ENCODE measurements at regions not wholly inside any gene's neighbourhood (a gene's known extent, or its start where the extent isn't known, plus 50 kb on each side); places are given as distances from the start of the nearest gene placed in this dataset.

DNA sequence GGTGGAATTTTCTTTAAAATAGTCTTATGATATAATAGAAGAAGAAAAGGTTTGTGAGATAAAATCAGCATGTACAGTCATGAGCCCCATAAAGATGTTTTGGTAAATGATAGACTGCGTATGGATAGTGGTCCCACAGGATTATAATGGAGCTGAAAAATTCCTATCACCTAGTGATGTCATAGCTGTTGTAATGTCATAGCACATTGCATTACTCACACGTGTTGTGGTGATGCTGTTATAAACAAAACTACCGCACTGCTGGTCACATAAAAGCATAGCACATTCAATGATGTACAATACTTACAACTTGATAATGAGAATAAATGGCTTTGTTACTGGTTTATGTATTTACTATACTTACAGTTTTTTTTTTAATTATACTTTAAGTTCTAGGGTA, 715.2 kb upstream of the HTR2C start:
- Histone ChIP-seq H2AFZ (ENCODE audit: low read depth, low read length) (no peak overlapping the region), H3K27me3 (ENCODE audit: insufficient read depth, low read length, poor library complexity) (no peaks in the 10 kb centered on the region), H4K20me1 (ENCODE audit: insufficient read depth, low read length) (no peaks in the 10 kb centered on the region), H3K4me2 (ENCODE audit: insufficient read depth, low read length) (peak overlapping the region; percentile 56), H3K9ac (ENCODE audit: low read depth, low read length) (no peak overlapping the region), H3K9me3 (ENCODE audit: insufficient read depth, low read length, severe bottlenecking) (no peaks in the 10 kb centered on the region), H3K4me1 (ENCODE audit: insufficient read depth, low read length) (peaks cover 20% of the 10 kb centered on the region), H3K4me3 (ENCODE audit: low read depth in 1 of 2, low read length in 2 of 2) (peak overlapping the region in 1 of 2 experiments; percentile 23; a peak in 1 of 4 replicates), H3K27ac (ENCODE audit: low read length) (peak overlapping the region; percentile 56), H3K79me2 (ENCODE audit: insufficient read depth, low read length) (no peaks in the 10 kb centered on the region), H3K36me3 (ENCODE audit: insufficient read depth, low read length) (no peaks in the 10 kb centered on the region)
- DNase-seq (no peak), ATAC-seq (ENCODE audit: insufficient read depth, low read depth) (no peak)
- no peak for TF ChIP-seq EZH2 (IDR thresholded peaks at IDR 0.05; ENCODE audit: borderline replicate concordance, low read depth, low read length, severe bottlenecking)

DNA sequence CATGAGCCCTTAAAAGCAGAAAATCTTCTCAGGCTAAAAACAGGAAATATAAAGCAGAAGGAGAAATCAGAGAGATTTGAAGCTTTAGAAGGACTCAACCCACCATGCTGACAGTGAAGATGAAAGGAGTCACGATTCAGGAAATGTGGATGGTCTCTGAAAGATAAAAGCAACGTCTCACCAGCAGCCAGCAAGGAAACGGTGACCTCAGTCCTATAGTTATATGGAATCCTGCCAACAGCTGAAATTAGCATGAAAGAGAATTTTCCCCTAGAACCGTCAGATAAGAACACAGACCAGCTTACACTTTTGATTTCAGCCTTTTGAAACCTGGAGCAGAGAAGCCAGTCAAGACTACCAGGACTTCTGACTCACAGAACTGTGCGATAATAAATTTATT, 715.7 kb upstream of the HTR2C start:
- no peaks in the 10 kb centered on the region for H3K36me3 ChIP-seq (ENCODE audit: insufficient read depth, low read length)
- H2AFZ ChIP-seq (ENCODE audit: low read depth, low read length) = no peak overlapping the region
- ATAC-seq (ENCODE audit: insufficient read depth, low read depth) (peak; percentile 96), DNase-seq (peak; percentile 53)
- H4K20me1 ChIP-seq (ENCODE audit: insufficient read depth, low read length) = no peaks in the 10 kb centered on the region
- H3K79me2 ChIP-seq (ENCODE audit: insufficient read depth, low read length) = no peaks in the 10 kb centered on the region
- no peaks in the 10 kb centered on the region for H3K27me3 ChIP-seq (ENCODE audit: insufficient read depth, low read length, poor library complexity)
- H3K9me3 ChIP-seq (ENCODE audit: insufficient read depth, low read length, severe bottlenecking) = no peaks in the 10 kb centered on the region
- no peak for TF ChIP-seq EZH2 (IDR thresholded peaks at IDR 0.05; ENCODE audit: borderline replicate concordance, low read depth, low read length, severe bottlenecking)
- TF ChIP-seq, protein P1, sequence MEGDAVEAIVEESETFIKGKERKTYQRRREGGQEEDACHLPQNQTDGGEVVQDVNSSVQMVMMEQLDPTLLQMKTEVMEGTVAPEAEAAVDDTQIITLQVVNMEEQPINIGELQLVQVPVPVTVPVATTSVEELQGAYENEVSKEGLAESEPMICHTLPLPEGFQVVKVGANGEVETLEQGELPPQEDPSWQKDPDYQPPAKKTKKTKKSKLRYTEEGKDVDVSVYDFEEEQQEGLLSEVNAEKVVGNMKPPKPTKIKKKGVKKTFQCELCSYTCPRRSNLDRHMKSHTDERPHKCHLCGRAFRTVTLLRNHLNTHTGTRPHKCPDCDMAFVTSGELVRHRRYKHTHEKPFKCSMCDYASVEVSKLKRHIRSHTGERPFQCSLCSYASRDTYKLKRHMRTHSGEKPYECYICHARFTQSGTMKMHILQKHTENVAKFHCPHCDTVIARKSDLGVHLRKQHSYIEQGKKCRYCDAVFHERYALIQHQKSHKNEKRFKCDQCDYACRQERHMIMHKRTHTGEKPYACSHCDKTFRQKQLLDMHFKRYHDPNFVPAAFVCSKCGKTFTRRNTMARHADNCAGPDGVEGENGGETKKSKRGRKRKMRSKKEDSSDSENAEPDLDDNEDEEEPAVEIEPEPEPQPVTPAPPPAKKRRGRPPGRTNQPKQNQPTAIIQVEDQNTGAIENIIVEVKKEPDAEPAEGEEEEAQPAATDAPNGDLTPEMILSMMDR (IDR thresholded peaks at IDR 0.05; ENCODE audit: borderline replicate concordance, extremely low read depth, low read length, poor library complexity, severe bottlenecking) = no peak
- H3K27ac ChIP-seq (ENCODE audit: low read length) = peak overlapping the region; percentile 56; the same call in 1 of the 2 replicates
- peak overlapping the region; percentile 56 for H3K4me2 ChIP-seq (ENCODE audit: insufficient read depth, low read length)
- peaks cover 20% of the 10 kb centered on the region for H3K4me1 ChIP-seq (ENCODE audit: insufficient read depth, low read length)
- H3K4me3 ChIP-seq (ENCODE audit: low read depth in 1 of 2, low read length in 2 of 2) = peak overlapping the region in 1 of 2 experiments; percentile 23; a peak in 1 of 4 replicates
- no peak overlapping the region for H3K9ac ChIP-seq (ENCODE audit: low read depth, low read length)

DNA sequence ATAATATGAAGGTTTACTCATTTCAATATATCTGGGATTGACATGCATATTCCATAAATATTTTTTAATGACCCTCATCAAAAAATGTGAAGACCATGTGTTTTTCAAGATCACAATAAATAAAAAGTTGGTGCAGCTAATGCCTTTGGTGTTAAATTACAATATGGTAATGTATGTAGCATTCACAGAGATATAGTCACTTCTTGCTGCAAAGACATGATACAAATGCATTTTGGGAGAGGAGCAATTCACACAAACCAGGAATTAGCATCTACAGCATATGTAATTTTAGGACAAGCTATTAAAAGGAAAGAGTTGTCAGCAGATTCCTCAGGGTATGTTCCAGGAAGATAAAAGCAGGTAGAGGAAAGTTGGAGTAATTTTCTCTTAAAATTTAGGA, 734.5 kb upstream of the HTR2C start:
- Histone ChIP-seq H3K4me3 (ENCODE audit: low read depth in 1 of 2, low read length in 2 of 2) (no peak overlapping the region), H2AFZ (ENCODE audit: low read depth, low read length) (no peak overlapping the region), H3K9me3 (ENCODE audit: insufficient read depth, low read length, severe bottlenecking) (no peaks in the 10 kb centered on the region), H4K20me1 (ENCODE audit: insufficient read depth, low read length) (no peaks in the 10 kb centered on the region), H3K27me3 (ENCODE audit: insufficient read depth, low read length, poor library complexity) (no peaks in the 10 kb centered on the region), H3K4me2 (ENCODE audit: insufficient read depth, low read length) (no peak overlapping the region), H3K36me3 (ENCODE audit: insufficient read depth, low read length) (no peaks in the 10 kb centered on the region), H3K79me2 (ENCODE audit: insufficient read depth, low read length) (no peaks in the 10 kb centered on the region), H3K9ac (ENCODE audit: low read depth, low read length) (no peak overlapping the region), H3K4me1 (ENCODE audit: insufficient read depth, low read length) (no peaks in the 10 kb centered on the region), H3K27ac (ENCODE audit: low read length) (no peak overlapping the region)
- TF ChIP-seq, protein P1 (IDR thresholded peaks at IDR 0.05; ENCODE audit: borderline replicate concordance, extremely low read depth, low read length, poor library complexity, severe bottlenecking) = no peak
- TF ChIP-seq EZH2 (IDR thresholded peaks at IDR 0.05; ENCODE audit: borderline replicate concordance, low read depth, low read length, severe bottlenecking) = no peak
- ATAC-seq (ENCODE audit: insufficient read depth, low read depth) (no peak), DNase-seq (no peak)

DNA sequence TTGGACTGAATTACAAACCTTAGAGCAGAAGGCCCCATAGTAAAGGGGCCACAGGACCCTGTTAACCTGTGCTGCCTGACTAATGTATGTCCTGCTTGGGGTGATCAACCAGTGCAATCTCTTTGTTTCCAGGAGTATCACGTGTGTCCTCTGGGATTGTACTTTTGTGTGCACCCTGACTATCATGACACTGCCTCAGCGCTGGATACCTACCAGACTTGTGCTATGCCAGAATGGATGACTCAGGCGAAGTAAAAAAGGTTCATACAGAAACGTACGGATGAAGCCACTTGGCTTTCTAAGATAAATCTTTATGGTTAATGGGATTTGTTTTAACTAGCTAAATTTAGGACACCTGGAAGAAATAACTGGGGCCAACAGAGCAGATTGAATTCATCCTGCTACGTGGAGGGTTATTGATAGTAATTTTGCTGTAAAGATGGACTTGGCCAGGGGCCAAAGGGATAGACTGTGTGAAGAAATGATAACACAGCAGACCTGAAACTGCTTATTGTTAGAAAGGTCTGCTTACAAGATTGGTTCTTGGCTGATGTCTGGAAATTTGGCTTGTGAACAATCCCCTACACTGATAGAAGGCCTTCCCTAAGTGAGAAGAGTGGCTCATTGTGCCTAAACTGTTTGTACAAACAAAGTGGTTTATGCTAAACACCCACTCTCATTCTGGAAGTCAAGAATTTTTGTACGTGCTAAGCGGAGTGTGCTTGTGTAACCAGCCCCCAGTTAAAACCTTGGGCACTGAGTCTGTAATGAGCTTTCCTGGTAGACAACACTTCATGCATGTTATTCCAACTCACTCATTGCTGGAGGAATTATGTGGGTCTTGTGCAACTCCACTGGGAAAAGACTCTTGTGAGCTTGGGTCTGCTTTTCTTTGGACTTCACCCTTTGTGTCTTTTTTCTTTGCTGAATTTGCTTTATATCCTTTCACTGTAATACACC, 750.5 kb upstream of the HTR2C start:
- DNase-seq (no peak), ATAC-seq (ENCODE audit: insufficient read depth, low read depth) (no peak)
- H3K79me2 ChIP-seq (ENCODE audit: insufficient read depth, low read length) = no peaks in the 10 kb centered on the region
- H3K27ac ChIP-seq (ENCODE audit: low read length) = no peak overlapping the region
- TF ChIP-seq, protein P1 (IDR thresholded peaks at IDR 0.05; ENCODE audit: borderline replicate concordance, extremely low read depth, low read length, poor library complexity, severe bottlenecking) = no peak
- TF ChIP-seq EZH2 (IDR thresholded peaks at IDR 0.05; ENCODE audit: borderline replicate concordance, low read depth, low read length, severe bottlenecking) = no peak
- no peak overlapping the region for H2AFZ ChIP-seq (ENCODE audit: low read depth, low read length)
- H3K4me3 ChIP-seq (ENCODE audit: low read depth in 1 of 2, low read length in 2 of 2) = no peak overlapping the region
- H3K9me3 ChIP-seq (ENCODE audit: insufficient read depth, low read length, severe bottlenecking) = no peaks in the 10 kb centered on the region
- H3K9ac ChIP-seq (ENCODE audit: low read depth, low read length) = no peak overlapping the region
- no peaks in the 10 kb centered on the region for H3K36me3 ChIP-seq (ENCODE audit: insufficient read depth, low read length)
- no peaks in the 10 kb centered on the region for H3K27me3 ChIP-seq (ENCODE audit: insufficient read depth, low read length, poor library complexity)
- peaks cover 12% of the 10 kb centered on the region for H3K4me1 ChIP-seq (ENCODE audit: insufficient read depth, low read length)
- no peaks in the 10 kb centered on the region for H4K20me1 ChIP-seq (ENCODE audit: insufficient read depth, low read length)
- H3K4me2 ChIP-seq (ENCODE audit: insufficient read depth, low read length) = no peak overlapping the region

Measured in DND-41 (cell line).